ENCODE measurements at regions not wholly inside any gene's neighbourhood (a gene's known extent, or its start where the extent isn't known, plus 50 kb on each side); places are given as distances from the start of the nearest gene placed in this dataset.

- DNase-seq = no peak
These were observed 50.2 kb upstream of the SDK2 start for GRCh38 chr17:73694491-73694890.

- no peak for DNase-seq
These were observed 50.9 kb upstream of the SDK2 start for GRCh38 chr17:73695035-73695738.

GRCh38 chr17:73696251-73696650, 52.0 kb upstream of the SDK2 start:
- no peak for DNase-seq

GRCh38 chr17:73697872-73698271, 53.6 kb upstream of the SDK2 start:
- no peak for DNase-seq

GRCh38 chr17:73698966-73699365, 54.7 kb upstream of the SDK2 start:
- DNase-seq = no peak

- no peak for DNase-seq
These were observed 57.5 kb upstream of the SDK2 start for GRCh38 chr17:73701701-73702100.

GRCh38 chr17:73703192-73703591, 58.9 kb upstream of the SDK2 start:
- DNase-seq = no peak

GRCh38 chr17:73703917-73704316, 59.7 kb upstream of the SDK2 start:
- DNase-seq = no peak

- no peak for DNase-seq
These were observed 61.3 kb upstream of the SDK2 start for GRCh38 chr17:73705594-73705993.

GRCh38 chr17:73706428-73706827, 62.2 kb upstream of the SDK2 start:
- DNase-seq = no peak

- DNase-seq = no peak
These were observed 62.6 kb upstream of the SDK2 start for GRCh38 chr17:73706858-73707257.

- DNase-seq = no peak
These were observed 63.1 kb upstream of the SDK2 start for GRCh38 chr17:73707358-73707757.

GRCh38 chr17:73710095-73710592, 65.9 kb upstream of the SDK2 start:
- DNase-seq = peak; percentile 48

GRCh38 chr17:73711184-73711583, 66.9 kb upstream of the SDK2 start:
- no peak for DNase-seq

- no peak for DNase-seq
These were observed 67.7 kb upstream of the SDK2 start for GRCh38 chr17:73711916-73712315.

GRCh38 chr17:73713136-73713535, 68.9 kb upstream of the SDK2 start:
- no peak for DNase-seq

- DNase-seq = no peak
These were observed 71.5 kb upstream of the SDK2 start for GRCh38 chr17:73715769-73716168.

- DNase-seq = no peak
These were observed 73.4 kb upstream of the SDK2 start for GRCh38 chr17:73717690-73718089.

GRCh38 chr17:73718362-73718761, 74.1 kb upstream of the SDK2 start:
- DNase-seq = no peak

- no peak for DNase-seq
These were observed 74.7 kb upstream of the SDK2 start for GRCh38 chr17:73718912-73719311.

- DNase-seq = no peak
These were observed 75.4 kb upstream of the SDK2 start for GRCh38 chr17:73719588-73720071.

GRCh38 chr17:73720187-73720834, 76.1 kb upstream of the SDK2 start:
- peak; percentile 65 for DNase-seq

GRCh38 chr17:73722165-73722564, 77.9 kb upstream of the SDK2 start:
- DNase-seq = peak; percentile 46

GRCh38 chr17:73723317-73723716, 79.1 kb upstream of the SDK2 start:
- DNase-seq = no peak

GRCh38 chr17:73724341-73724740, 80.1 kb upstream of the SDK2 start:
- DNase-seq = no peak

All from activated T-cell treated with anti-CD3 and anti-CD28 coated beads, Interleukin-2, amount 50 U/mL, for 1 hour (primary cell).